ENCODE measurements at regions not wholly inside any gene's neighbourhood (a gene's known extent, or its start where the extent isn't known, plus 50 kb on each side); places are given as distances from the start of the nearest gene placed in this dataset.

DNA sequence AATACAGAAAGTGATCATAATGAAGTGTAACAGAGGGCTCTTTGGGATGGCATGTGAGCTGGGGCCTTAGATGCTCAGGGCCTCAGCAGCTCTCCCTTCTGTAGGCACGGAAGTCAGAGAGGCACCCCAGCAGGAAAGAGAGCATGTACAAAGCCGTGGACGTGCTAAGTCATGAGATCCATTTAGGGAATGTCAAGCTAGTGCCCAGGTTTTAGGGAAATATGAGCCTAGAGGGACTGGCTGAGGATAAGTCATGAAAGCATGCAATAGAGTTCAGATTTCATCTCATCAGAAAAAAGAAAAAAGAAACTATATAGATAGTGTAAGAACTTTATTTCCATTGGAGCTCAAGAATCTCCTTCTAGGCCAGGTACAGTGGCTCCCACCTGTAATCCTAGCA is 379.5 kb upstream of the KLF4 start:
- TF ChIP-seq, protein P1, sequence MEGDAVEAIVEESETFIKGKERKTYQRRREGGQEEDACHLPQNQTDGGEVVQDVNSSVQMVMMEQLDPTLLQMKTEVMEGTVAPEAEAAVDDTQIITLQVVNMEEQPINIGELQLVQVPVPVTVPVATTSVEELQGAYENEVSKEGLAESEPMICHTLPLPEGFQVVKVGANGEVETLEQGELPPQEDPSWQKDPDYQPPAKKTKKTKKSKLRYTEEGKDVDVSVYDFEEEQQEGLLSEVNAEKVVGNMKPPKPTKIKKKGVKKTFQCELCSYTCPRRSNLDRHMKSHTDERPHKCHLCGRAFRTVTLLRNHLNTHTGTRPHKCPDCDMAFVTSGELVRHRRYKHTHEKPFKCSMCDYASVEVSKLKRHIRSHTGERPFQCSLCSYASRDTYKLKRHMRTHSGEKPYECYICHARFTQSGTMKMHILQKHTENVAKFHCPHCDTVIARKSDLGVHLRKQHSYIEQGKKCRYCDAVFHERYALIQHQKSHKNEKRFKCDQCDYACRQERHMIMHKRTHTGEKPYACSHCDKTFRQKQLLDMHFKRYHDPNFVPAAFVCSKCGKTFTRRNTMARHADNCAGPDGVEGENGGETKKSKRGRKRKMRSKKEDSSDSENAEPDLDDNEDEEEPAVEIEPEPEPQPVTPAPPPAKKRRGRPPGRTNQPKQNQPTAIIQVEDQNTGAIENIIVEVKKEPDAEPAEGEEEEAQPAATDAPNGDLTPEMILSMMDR (IDR thresholded peaks at IDR 0.05) = no peak
- TF ChIP-seq POLR2AphosphoS5 (IDR thresholded peaks at IDR 0.05; ENCODE audit: insufficient read depth in 1 of 2, low read depth in 1 of 2) (no peak), POLR2A (IDR thresholded peaks at IDR 0.05) (no peak)

All from vagina (tissue), 2 donors.